NCI-H446 (cell line): ENCODE measurements at regions not wholly inside any gene's neighbourhood (a gene's known extent, or its start where the extent isn't known, plus 50 kb on each side); places are given as distances from the start of the nearest gene placed in this dataset.

Source experiments
- DNase-seq, 2 experiments: peaks; one replicate each; lab custom pipeline; 2025; lab: John Stamatoyannopoulos, UW

GRCh38 chr19:32202244-32202643, 143.2 kb upstream of the ZNF507 start:
- no peak for DNase-seq

GRCh38 chr19:32203161-32203560, 142.2 kb upstream of the ZNF507 start:
- DNase-seq = no peak

GRCh38 chr19:32206065-32206464, 139.3 kb upstream of the ZNF507 start:
- no peak for DNase-seq

- no peak for DNase-seq
Measured at GRCh38 chr19:32208060-32208459, 137.3 kb upstream of the ZNF507 start.

GRCh38 chr19:32219392-32219791, 126.0 kb upstream of the ZNF507 start:
- DNase-seq = no peak

GRCh38 chr19:32219881-32220472, 125.4 kb upstream of the ZNF507 start:
- no peak for DNase-seq

DNA sequence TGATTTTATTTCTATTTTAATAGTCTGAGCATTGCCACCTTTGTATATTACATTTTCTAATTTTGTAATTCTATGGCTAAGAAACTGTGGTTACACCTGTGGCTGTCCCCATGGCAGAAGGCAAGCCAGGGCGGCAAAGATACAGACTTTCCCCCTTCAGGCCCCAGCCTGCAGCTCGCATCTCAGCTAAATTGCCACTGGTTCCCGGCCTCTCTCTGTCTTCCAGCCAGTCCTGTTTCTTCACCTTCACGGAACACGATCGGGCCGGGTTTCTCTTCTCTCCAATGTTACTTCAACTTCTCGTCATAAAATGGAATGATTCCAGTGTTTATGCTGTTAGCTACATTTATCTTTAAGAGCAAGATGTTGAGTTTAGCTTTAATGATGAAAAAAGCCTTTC, 124.5 kb upstream of the ZNF507 start:
- no peak for DNase-seq

DNA sequence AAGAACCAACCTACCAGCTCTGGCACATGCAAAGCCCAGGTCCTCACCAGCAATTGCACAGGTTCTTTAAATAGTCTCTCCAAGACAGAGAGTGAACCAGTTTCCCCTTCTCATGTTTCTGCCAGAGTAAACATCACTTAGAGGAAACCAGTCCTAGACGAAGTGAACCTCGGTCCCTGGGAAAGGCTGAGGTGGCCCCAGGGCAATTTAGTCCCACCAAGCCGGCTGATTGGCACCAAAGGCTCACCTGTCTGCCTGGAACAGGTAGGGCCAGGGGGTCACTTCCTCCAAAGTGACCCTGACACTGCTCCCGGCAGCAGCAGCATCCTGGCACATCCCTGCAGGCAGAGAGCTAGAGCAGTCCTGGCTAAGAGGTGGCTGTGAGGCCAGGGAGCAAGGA, 122.9 kb upstream of the ZNF507 start:
- no peak for DNase-seq

DNA sequence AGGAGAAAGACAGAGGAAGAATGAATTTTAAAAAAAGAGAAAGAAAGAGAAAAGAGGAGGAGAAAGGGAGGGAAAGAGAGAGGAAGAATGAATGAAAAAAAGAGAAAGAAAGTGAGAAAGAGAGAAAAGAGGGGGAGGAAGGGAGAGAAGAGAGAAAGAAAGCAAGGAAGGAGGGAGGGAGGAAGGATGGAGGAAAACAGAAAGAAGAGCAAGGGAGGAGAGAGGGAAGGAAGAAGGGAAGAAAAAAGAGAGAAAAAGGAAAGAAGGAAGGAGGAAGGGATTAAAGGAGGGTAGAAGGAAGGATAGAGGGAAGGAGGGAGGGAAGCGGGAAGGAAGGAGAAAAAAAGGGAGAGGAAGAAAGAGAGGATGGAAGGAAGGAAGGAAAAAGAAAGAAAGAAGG, 122.3 kb upstream of the ZNF507 start:
- DNase-seq = no peak

DNA sequence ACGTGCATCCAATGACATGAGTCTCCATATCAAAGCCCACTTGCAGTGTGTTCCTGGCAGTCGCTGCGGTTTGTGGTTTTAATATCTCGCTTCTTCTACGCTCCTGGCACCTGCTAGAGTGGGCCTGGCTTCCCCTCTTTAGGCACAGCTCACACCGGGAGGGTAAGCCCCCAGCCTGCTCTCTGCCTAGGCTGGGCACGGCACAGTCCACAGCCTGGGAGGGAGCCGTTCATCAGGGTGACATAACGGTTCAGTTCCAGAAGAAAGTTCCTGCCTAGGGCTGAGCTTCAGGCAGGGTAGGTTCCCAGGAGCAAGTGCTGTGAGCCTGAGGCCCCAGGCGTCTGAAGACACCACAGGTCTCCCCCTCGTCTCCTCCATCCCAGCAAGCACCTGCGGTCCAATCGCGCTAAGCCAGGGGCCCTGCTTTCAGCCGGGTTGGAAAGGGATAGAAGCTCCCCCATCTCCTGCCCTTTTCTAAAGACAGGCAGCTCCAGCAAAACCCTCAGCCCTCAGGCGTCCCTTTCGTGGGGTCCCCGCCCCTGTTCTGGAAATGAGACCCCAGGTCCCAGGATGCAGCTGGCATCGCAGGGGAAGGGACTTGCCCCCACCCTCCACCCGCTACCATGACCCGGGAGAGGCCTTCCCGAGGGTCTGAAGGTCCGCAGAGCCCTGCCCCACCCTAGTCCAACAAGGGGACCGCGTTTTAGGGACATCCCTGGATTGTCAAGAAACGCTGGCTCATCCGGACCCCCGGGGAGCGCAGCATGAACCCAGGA, 121.6 kb upstream of the ZNF507 start:
- no peak for DNase-seq

DNA sequence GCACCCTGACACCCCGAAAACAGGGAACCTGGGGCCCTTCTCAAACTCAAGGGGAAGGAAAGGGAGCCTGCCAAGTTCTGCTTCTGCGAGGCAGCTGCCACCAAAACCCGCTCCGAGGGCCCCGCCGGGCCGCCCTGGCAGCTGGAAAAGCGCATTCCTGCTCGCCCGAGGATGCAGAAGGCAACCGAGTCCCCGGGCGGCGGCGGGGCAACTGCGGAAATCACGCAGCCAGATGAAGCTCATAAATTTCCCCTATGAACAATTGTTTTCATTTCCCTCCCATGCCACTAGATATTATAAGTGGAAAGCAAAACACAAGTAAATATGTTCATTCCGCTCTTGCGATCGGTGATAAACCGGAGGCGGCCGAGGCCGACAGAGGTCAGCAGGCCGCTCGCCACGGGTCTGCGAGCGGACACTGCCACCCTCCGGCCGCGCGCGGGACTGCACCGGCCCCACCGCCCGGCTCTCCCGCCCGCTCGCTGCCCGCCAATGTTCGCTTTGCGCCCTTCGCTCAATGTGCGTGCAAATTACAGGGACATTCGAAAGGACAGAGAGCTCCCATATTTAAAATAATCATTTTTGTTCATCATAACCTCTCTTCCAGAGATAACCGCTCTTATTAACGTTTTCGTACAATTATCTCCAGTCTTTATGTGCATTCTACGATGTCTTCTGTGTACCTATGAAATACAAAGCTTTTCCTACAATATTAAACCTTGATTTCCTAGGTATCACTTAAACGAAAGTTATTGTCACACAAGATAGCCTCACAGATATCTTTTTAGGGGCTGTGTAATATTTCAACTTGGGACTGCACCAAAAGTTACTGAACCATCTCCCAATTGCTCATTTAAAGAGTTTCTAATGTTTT, 120.8 kb upstream of the ZNF507 start:
- peak in 1 of 2 experiments; percentile 41 for DNase-seq

DNA sequence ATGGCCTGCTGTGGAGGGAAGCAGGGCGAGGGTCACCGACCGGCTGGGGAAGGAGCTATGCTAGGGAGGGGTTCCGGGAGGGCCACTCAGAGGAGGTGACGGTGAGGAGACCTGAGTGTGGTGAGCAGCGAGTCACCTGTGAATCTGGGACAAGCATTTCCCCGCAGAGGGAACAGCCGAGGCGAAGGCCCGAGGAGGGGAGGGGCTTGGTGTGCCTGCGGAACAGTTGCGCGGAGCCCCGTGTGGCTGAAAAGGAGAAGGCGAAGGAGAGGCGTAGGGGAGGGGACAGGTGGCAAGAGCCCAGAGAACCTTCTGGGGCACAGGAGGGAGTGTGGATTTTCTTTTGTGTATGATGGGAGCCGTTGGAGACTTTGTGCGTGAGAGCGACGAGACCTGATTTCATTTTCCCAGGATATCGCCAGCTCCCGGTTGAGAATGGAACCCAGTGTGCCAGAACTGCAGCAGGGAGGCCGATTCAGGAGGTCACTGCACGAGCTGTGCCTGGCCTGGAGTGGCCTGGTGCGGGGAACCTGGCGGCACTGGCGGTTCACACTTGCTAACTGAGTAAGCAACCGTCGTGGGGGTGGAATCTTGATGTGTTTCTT, 117.7 kb upstream of the ZNF507 start:
- no peak for DNase-seq

DNA sequence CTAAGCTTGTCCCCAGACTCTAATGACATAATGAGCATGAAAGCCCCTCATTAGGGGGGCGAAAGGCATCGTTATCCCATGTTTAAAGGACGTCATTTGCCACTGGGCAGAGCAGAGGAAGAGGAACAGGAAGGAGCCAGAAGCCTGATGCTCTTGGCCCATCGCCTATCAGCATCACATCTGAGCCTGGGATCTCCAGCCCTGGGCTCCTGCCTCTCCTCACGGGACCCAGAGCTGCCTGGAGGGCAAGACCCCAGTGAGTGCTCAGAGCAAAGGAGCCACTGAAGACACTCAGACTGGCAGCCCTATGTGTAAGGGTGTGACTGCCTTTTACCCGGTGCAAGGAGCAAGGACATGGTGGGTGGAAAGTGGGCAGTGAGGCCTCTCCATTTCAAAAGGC, 115.0 kb upstream of the ZNF507 start:
- DNase-seq = no peak

GRCh38 chr19:32231020-32231419, 114.4 kb upstream of the ZNF507 start:
- DNase-seq = no peak

DNA sequence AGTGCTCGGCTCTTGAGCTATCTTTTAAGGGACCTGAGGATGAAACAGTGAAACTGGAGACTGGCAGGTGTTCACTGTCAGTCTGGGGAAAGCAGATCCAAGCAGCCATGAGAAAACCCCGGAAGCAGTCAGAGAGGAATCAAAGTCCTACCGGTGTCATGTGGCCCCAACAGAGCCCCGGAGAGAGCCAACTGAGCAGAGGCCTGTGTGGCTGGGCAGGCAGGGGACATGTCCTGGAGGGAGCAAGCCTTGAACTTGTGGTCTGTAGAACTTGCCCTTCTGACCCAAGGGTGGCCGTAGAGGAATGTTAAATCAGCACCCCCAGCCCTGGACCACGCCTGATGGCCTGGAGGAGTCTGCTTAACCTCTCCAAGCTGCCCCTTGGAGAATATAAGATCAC, 113.7 kb upstream of the ZNF507 start:
- DNase-seq = no peak

DNA sequence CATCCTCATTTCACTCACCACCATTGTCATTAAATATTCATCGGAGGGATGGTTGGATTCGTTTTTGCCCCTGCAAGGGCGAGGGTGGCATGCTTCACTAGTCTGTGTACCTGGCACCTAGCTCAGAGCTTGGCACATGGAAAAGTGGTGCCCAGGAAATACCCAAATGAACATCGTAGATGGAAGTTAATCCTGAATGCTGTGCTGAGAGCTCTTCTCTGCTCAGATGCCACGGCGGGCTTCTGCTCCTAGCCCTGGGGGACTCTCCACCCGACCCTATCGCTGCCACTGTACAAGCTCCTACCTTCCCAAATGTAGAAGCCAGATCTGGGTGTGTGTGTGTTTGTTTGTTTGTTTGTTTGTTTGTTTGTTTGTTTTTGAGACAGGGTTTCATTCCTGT, 113.0 kb upstream of the ZNF507 start:
- DNase-seq = no peak

DNA sequence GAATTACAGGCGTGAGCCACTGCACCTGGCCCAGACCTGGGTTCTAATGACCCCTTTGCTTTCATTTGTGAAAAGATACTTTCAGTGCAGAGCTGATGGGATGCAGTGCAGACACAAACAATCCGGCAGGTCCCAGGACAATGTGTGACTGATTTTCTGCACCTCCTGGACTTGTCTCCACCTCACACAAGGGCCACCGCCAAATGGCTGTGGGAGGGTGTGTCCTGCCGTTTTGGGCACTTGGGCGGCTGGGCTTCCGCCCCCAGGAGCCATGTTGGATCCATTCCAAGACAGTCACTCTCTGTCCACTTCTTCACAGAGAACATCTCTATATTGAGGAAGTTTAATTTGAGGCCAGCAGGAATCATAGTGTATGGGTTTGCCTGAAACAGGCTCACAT, 112.3 kb upstream of the ZNF507 start:
- DNase-seq = no peak

GRCh38 chr19:32233885-32234284, 111.5 kb upstream of the ZNF507 start:
- no peak for DNase-seq

- DNase-seq = no peak
Measured at GRCh38 chr19:32234663-32235217, 110.7 kb upstream of the ZNF507 start.

DNA sequence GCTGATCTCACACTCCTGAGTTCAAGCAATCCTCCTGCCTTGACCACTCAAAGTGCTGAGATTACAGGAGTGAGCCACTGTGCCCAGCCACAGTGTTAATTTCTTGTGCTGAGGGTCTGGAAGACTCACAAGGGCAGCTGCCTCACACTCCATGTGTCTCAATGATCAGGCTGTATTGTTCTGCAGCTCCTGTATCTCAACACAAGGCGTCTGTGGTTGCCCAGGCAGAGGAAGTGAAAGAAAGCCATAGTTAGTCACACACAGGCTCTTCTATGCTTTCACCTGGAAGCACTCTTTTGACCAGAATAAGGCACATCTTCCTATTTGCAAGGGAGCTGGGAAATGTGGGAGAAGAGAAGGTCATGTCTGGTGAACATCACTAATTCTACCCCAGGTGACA, 107.3 kb upstream of the ZNF507 start:
- DNase-seq = no peak

GRCh38 chr19:32240316-32240715, 105.1 kb upstream of the ZNF507 start:
- no peak for DNase-seq

- DNase-seq = no peak
Measured at GRCh38 chr19:32241306-32241705, 104.1 kb upstream of the ZNF507 start.
